SK-N-SH (cell line): ENCODE measurements at regions not wholly inside any gene's neighbourhood (a gene's known extent, or its start where the extent isn't known, plus 50 kb on each side); places are given as distances from the start of the nearest gene placed in this dataset.

Experiments used
- CTCF ChIA-PET: fragments of 300-600, 350-600 bp; formaldehyde crosslinking; extraction: SDS; loops from one replicate; lab custom pipeline; 2021; lab: Yijun Ruan, JAX
- POLR2A ChIA-PET: fragments of 350-600 bp; sonication (Branson Sonifier 250); formaldehyde crosslinking; extraction: SDS; loops from one replicate; lab custom pipeline; 2020; ENCODE audit warnings: antibody characterized with exemption, inconsistent platforms; lab: Yijun Ruan, JAX
- DNase-seq: peaks from one replicate; pipeline ENCODE4 v3.0.0; 2012
- H2AFZ ChIP-seq: fragments of 200-600 bp; sonication (generic); 2 replicates; pipeline ENCODE4 v1.8.1; 2016; ENCODE audit warnings: antibody characterized with exemption, mild to moderate bottlenecking, low read depth
- H3F3A ChIP-seq: fragments of 200-600 bp; sonication (generic); replicated peaks from 2 replicates; pipeline ENCODE3; 2016; ENCODE audit warnings: antibody characterized with exemption, mild to moderate bottlenecking; ENCODE audit not compliant: insufficient read depth
- H3K27ac ChIP-seq, 2 experiments: fragments of 200-500 bp in 1 of 2; fragments of 200-600 bp in 1 of 2; sonication (Bioruptor generic) in 1 of 2; sonication (generic), shearing (Covaris generic) in 1 of 2; 2 replicates each; pipeline versions ENCODE4 v1.5.1 to v1.6.1; 2014 to 2016; ENCODE audit warnings: low read depth in 2 of 2, inconsistent platforms in 1 of 2, low read length in 1 of 2, mild to moderate bottlenecking in 1 of 2, mixed read lengths in 1 of 2
- H3K27me3 ChIP-seq: fragments of 200-600 bp; sonication (generic), shearing (Covaris generic); 2 replicates; pipeline ENCODE4 v1.6.1; 2016; ENCODE audit warnings: mixed run types; ENCODE audit not compliant: insufficient read depth
- H3K36me3 ChIP-seq, 2 experiments: fragments of 200-500 bp in 1 of 2; fragments of 200-600 bp in 1 of 2; sonication (Bioruptor generic) in 1 of 2; sonication (generic) in 1 of 2; replicated peaks in 1 of 2; 2 replicates each; pipeline versions ENCODE3 to v1.5.1; 2014 to 2016; ENCODE audit warnings: low read length in 1 of 2, mild to moderate bottlenecking in 1 of 2; ENCODE audit not compliant: insufficient read depth in 2 of 2, control insufficient read depth in 1 of 2
- H3K4me1 ChIP-seq, 2 experiments: fragments of 200-500 bp in 1 of 2; fragments of 200-600 bp in 1 of 2; sonication (Bioruptor generic) in 1 of 2; sonication (generic), shearing (Covaris generic) in 1 of 2; 2 replicates each; pipeline versions ENCODE4 v1.5.1 to v1.6.1; 2014 to 2016; ENCODE audit warnings: low read depth in 1 of 2, low read length in 1 of 2, mixed run types in 1 of 2; ENCODE audit not compliant: insufficient read depth in 2 of 2, control insufficient read depth in 1 of 2
- H3K4me2 ChIP-seq: fragments of 200-600 bp; sonication (generic), shearing (Covaris generic); 2 replicates; pipeline ENCODE4 v1.6.1; 2017; ENCODE audit warnings: mixed run types
- H3K4me3 ChIP-seq, 2 experiments: fragments of 200-500 bp in 1 of 2; fragments of 200-600 bp in 1 of 2; sonication (Bioruptor generic) in 1 of 2; sonication (generic), shearing (Covaris generic) in 1 of 2; 2 replicates each; pipeline versions ENCODE4 v1.5.1 to v1.8.1; 2014 to 2016; ENCODE audit warnings: low read depth in 2 of 2, inconsistent platforms in 1 of 2, low read length in 1 of 2, mild to moderate bottlenecking in 1 of 2, mixed read lengths in 1 of 2, moderate library complexity in 1 of 2
- H3K79me2 ChIP-seq: fragments of 200-600 bp; sonication (generic); 2 replicates; pipeline ENCODE4 v1.8.1; 2017; ENCODE audit warnings: mild to moderate bottlenecking; ENCODE audit not compliant: insufficient read depth
- H3K9ac ChIP-seq: fragments of 200-600 bp; sonication (generic); 2 replicates; pipeline ENCODE4 v1.6.1; 2017; ENCODE audit warnings: mixed run types
- H3K9me2 ChIP-seq: fragments of 200-600 bp; sonication (generic); 2 replicates; pipeline ENCODE4 v1.6.1; 2017; ENCODE audit warnings: mixed run types
- H3K9me3 ChIP-seq: fragments of 200-600 bp; sonication (generic); 2 replicates; pipeline ENCODE4 v1.6.1; 2017; ENCODE audit warnings: mixed run types, mild to moderate bottlenecking, moderate library complexity
- H4K20me1 ChIP-seq: fragments of 200-600 bp; sonication (generic); 2 replicates; pipeline ENCODE4 v1.6.1; 2017; ENCODE audit warnings: mild to moderate bottlenecking, mixed run types; ENCODE audit not compliant: insufficient read depth
- CHD2 ChIP-seq: fragments of 150-350 bp; IDR thresholded peaks from 2 replicates; pipeline ENCODE4 v1.6.1; 2018; ENCODE audit warnings: low read length; ENCODE audit not compliant: partially characterized antibody
- EZH2phosphoT487 ChIP-seq: fragments of 200-600 bp; sonication (generic); IDR thresholded peaks from 2 replicates; pipeline ENCODE4 v1.6.1; 2017; ENCODE audit warnings: low read depth, mixed run types, mild to moderate bottlenecking, antibody characterized with exemption, moderate library complexity, borderline replicate concordance
- FOXM1 ChIP-seq: IDR thresholded peaks from 2 replicates; pipeline ENCODE4 v1.4.0; 2012; ENCODE audit warnings: low read depth, mild to moderate bottlenecking
- MAX ChIP-seq: IDR thresholded peaks from 2 replicates; pipeline ENCODE4 v1.4.0; 2012; ENCODE audit warnings: low read depth
- MEF2A ChIP-seq: IDR thresholded peaks from 2 replicates; pipeline ENCODE4 v1.4.0; 2012; ENCODE audit warnings: low read depth, borderline replicate concordance
- MXI1 ChIP-seq: IDR thresholded peaks from 2 replicates; pipeline ENCODE4 v1.6.1; 2012; ENCODE audit warnings: mild to moderate bottlenecking, low read depth, low read length, improper control_type of control experiment
- NFIC ChIP-seq: IDR thresholded peaks from 2 replicates; pipeline ENCODE4 v1.4.0; 2012; ENCODE audit warnings: borderline replicate concordance
- RAD21 ChIP-seq: IDR thresholded peaks from 2 replicates; pipeline ENCODE4 v1.6.1; 2012; ENCODE audit warnings: mild to moderate bottlenecking, low read length
- RFX5 ChIP-seq: IDR thresholded peaks from 2 replicates; pipeline ENCODE4 v1.6.1; 2012; ENCODE audit warnings: mild to moderate bottlenecking, improper control_type of control experiment, low read length
- RXRA ChIP-seq: IDR thresholded peaks from 2 replicates; pipeline ENCODE4 v1.4.0; 2012; ENCODE audit warnings: low read depth, mild to moderate bottlenecking, borderline replicate concordance
- WGBS: methylation state at CpG from one replicate; pipeline ENCODE4 v1.1.6; 2017; ENCODE audit warnings: low lambda C conversion rate; 5-methylcytosine and 5-hydroxymethylcytosine counted together
- TF ChIP-seq, protein P1 (sequence below): IDR thresholded peaks from 2 replicates; pipeline ENCODE4 v1.6.1; 2012; ENCODE audit warnings: mild to moderate bottlenecking, low read depth, low read length, moderate library complexity

DNA sequence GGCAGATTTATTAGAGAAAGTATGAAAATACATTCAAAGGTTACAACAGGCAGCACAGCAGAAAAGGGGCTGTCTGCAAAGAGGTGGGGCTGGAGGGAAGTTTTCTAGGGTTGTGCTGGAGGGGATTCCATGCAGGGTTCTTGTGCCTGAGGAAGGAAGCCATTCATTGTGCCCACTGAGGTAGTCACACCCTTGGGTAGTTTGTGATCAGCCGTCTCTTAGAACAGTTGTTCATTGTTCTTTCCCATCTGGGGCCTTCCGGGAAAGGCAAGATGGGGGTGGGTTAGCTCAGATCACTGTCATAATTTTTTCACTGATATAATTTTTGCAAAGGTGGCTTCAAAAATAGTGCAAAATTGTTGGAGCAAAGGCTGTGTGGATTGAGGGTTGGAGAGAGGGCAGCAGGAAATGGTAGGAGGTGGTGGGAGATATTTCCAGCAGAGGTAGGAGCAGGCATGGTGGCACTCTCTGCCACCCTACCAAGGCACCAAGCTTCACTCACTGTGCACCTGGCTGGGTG lies 80.5 kb upstream of the GPR6 start:
- H3K9me2 ChIP-seq, result no peaks in the 10 kb centered on the region
- H3K27ac ChIP-seq, result no peak overlapping the region
- no peak overlapping the region for H3K4me2 ChIP-seq
- WGBS, result 56% methylated on average over 2 of the region's 2 CpGs
- POLR2A ChIA-PET, result no interaction called here
- H3K4me1 ChIP-seq, result no peaks in the 10 kb centered on the region
- no peaks in the 10 kb centered on the region for H3K9me3 ChIP-seq
- H3K36me3 ChIP-seq, result no peaks in the 10 kb centered on the region
- no peaks in the 10 kb centered on the region for H3K27me3 ChIP-seq
- H2AFZ ChIP-seq, result no peak overlapping the region
- no peak overlapping the region for H3K9ac ChIP-seq
- DNase-seq, result no peak
- no peaks in the 10 kb centered on the region for H3F3A ChIP-seq
- H3K79me2 ChIP-seq, result no peaks in the 10 kb centered on the region
- CTCF ChIA-PET, result interaction anchor here (1.5 kb wide), 1 partner anchor 16 kb away, joined by 5 read pairs; no protein-coding TSS in a partner anchor
- H4K20me1 ChIP-seq, result no peaks in the 10 kb centered on the region
- no peak for TF ChIP-seq MXI1
- no peak overlapping the region for H3K4me3 ChIP-seq

DNA sequence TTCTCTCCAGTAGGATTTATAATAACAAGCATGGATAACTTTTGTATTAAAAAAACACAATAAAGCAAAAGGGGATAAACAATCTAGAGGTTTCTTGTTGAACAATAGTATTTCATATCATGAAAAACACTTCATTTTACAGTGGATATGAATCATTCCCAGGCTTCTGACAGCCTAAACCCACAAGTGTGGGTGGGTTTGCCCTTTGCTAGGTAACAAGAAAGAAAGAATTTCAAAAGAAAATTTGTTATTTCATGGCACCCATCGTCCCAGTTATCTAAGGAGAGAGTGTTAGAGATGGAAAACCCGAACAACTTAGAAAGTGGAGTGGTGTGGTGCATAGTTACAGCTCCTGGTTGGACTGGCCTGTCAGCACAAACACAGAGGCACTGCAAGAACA lies 76.1 kb upstream of the GPR6 start:
- ChIA-PET CTCF (no interaction called here), POLR2A (interaction anchor here (0.5 kb wide), 1 partner anchor 24 kb away, joined by 3 read pairs; no protein-coding TSS in a partner anchor)
- DNase-seq, result no peak
- no peak overlapping the region for H2AFZ ChIP-seq
- H3K9me2 ChIP-seq, result no peaks in the 10 kb centered on the region
- no peaks in the 10 kb centered on the region for H3K27me3 ChIP-seq
- no peak overlapping the region for H3K27ac ChIP-seq
- H3K4me2 ChIP-seq, result no peak overlapping the region
- H3F3A ChIP-seq, result no peaks in the 10 kb centered on the region
- 12% methylated on average over 2 of the region's 2 CpGs for WGBS
- no peak for TF ChIP-seq EZH2phosphoT487
- no peak for TF ChIP-seq NFIC
- TF ChIP-seq RFX5, result no peak
- TF ChIP-seq MEF2A, result no peak
- no peak for TF ChIP-seq MAX
- TF ChIP-seq FOXM1, result no peak
- TF ChIP-seq RAD21, result no peak
- TF ChIP-seq MXI1, result no peak
- no peak for TF ChIP-seq CHD2
- H3K79me2 ChIP-seq, result no peaks in the 10 kb centered on the region
- H3K4me3 ChIP-seq, result no peak overlapping the region
- H3K4me1 ChIP-seq, result no peaks in the 10 kb centered on the region
- no peaks in the 10 kb centered on the region for H4K20me1 ChIP-seq
- H3K9ac ChIP-seq, result no peak overlapping the region
- H3K9me3 ChIP-seq, result no peaks in the 10 kb centered on the region
- H3K36me3 ChIP-seq, result no peaks in the 10 kb centered on the region

DNA sequence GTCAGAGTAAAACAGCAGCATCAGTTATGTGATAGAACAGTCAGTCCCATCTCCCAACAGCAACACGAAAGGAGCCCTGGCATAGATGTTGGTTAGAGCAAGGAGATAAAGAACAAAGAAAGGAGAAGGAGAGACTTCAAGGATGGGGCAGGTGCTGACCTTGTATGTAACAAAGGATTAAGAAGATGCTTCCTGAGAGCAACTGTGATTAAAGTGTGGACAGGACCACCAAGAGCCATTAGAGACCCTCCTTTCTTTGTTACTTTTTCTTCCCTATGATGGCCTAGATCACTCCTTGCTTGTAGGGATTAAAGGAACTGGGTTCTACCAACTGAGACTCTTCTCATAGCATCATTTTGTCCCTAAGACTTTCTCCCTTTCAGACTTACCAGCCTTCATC lies 75.2 kb upstream of the GPR6 start:
- TF ChIP-seq, protein P1, sequence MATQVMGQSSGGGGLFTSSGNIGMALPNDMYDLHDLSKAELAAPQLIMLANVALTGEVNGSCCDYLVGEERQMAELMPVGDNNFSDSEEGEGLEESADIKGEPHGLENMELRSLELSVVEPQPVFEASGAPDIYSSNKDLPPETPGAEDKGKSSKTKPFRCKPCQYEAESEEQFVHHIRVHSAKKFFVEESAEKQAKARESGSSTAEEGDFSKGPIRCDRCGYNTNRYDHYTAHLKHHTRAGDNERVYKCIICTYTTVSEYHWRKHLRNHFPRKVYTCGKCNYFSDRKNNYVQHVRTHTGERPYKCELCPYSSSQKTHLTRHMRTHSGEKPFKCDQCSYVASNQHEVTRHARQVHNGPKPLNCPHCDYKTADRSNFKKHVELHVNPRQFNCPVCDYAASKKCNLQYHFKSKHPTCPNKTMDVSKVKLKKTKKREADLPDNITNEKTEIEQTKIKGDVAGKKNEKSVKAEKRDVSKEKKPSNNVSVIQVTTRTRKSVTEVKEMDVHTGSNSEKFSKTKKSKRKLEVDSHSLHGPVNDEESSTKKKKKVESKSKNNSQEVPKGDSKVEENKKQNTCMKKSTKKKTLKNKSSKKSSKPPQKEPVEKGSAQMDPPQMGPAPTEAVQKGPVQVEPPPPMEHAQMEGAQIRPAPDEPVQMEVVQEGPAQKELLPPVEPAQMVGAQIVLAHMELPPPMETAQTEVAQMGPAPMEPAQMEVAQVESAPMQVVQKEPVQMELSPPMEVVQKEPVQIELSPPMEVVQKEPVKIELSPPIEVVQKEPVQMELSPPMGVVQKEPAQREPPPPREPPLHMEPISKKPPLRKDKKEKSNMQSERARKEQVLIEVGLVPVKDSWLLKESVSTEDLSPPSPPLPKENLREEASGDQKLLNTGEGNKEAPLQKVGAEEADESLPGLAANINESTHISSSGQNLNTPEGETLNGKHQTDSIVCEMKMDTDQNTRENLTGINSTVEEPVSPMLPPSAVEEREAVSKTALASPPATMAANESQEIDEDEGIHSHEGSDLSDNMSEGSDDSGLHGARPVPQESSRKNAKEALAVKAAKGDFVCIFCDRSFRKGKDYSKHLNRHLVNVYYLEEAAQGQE, result no peak
- no peak for TF ChIP-seq RXRA
- Histone ChIP-seq H4K20me1 (no peaks in the 10 kb centered on the region), H3K9me3 (no peaks in the 10 kb centered on the region), H3K36me3 (no peaks in the 10 kb centered on the region), H2AFZ (no peak overlapping the region), H3K9me2 (no peaks in the 10 kb centered on the region), H3F3A (no peaks in the 10 kb centered on the region), H3K4me2 (no peak overlapping the region), H3K79me2 (no peaks in the 10 kb centered on the region), H3K27me3 (no peaks in the 10 kb centered on the region), H3K4me1 (no peaks in the 10 kb centered on the region), H3K27ac (no peak overlapping the region), H3K9ac (no peak overlapping the region), H3K4me3 (no peak overlapping the region)
- POLR2A ChIA-PET, result no interaction called here
- WGBS, result 26% methylated on average over 1 of the region's 1 CpG
- DNase-seq, result no peak
- CTCF ChIA-PET, result no interaction called here
